GM19043 (cell line): ENCODE measurements at regions not wholly inside any gene's neighbourhood (a gene's known extent, or its start where the extent isn't known, plus 50 kb on each side); places are given as distances from the start of the nearest gene placed in this dataset.

Experiments
- ATAC-seq: cut with Tn5 transposase; IDR thresholded peaks from one replicate; pipeline ENCODE4 v1.9.1; 2021; ENCODE audit warnings: low read depth; ENCODE audit not compliant: unreplicated experiment

DNA sequence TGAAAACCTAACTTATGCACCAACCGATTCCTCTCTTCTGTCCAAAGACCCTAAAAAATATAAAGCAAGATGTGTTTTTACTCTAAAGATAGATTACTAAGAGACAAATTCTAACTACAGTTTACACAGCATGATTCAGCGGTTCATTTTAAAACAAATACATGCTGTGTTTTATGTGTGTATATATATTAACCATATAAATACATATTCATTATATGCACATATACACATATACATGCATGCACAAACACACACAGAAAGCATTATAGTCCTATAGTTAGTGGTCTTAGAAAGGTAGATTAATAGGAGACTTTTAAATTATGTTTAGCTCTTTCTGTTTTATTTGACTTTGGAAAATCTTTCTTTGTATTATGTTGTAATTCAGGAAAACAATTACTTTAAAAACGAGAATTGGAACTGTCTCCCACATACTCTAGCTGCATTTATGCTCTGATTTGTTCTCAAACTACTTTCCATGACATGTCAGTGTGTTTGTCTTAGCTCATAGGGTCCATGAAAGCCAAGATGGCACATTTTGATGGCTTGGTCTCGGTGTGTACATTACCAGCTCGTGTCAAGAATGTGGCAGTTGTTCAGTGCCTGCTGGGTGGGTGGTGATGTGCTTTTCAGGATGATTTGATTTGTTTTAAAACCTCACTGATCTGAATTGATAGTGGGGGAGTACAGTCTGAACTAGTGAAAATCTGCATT is 548.8 kb upstream of the SALL1 start:
- ATAC-seq = no peak

- no peak for ATAC-seq
Observed at GRCh38 chr16:51698647-51699046, 547.6 kb upstream of the SALL1 start.

- ATAC-seq = no peak
Observed at GRCh38 chr16:51697454-51697853, 546.4 kb upstream of the SALL1 start.

DNA sequence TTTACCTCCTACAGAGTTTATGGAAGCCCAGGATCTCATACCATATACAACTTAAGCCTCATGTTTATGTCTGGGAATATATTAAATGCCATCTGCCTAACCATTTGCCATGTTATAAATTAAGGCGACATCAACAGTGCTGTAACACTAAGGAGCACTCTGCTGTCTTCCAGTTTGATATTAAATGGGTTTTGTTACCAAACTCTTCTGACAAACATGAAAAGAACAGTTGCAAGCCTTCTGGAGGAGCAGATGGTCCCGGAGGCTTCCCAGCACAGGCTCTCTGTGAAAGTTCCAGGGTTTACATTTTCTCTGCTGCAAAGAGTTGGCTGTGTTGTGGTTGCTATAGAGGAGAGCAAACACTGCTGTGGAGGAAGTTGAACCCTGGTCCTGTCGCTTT is 545.3 kb upstream of the SALL1 start:
- ATAC-seq = no peak

DNA sequence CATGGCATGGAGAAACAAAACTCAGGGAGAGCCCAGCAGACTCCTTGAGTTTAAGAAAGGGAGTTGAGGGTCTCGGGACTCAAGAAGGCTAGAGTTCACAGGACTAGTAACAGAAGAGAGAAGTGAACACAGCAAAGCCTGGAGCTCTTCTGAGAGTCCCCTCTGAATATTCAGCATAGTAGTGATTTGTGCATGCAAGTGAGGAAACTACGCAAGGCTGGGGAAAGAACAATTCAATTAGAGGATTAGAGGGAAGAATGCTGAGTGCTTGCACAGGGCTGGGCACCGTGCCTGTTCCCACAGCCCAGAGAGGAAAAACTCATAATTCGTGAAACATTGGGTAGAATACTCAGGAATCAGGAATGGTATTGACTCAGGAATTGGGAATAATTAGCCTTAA is 540.0 kb upstream of the SALL1 start:
- ATAC-seq = no peak

- no peak for ATAC-seq
Observed at GRCh38 chr16:51685498-51685897, 534.4 kb upstream of the SALL1 start.

GRCh38 chr16:51683882-51684281 is 532.8 kb upstream of the SALL1 start:
- no peak for ATAC-seq

GRCh38 chr16:51682905-51683304 is 531.8 kb upstream of the SALL1 start:
- no peak for ATAC-seq

DNA sequence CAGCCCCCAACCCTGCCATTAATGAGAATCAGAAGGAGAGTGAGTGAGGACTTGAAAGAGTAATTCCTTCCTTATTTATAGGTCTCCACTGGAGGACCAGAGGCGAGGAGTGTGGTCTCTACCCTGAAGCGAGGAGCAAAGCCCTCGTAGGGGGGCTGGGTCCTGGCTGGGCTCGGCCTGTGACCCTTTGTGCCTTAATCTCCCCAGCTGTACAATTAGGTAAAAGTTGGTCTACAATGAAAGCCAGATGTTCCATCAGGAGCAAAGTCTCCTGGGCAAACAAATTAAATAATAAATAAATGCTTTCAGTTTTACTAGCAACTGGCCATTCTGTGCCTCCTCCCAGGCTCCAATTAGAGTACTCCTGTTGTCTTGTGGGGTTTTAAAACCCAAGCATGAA is 523.5 kb upstream of the SALL1 start:
- no peak for ATAC-seq

GRCh38 chr16:51670527-51670926 is 519.5 kb upstream of the SALL1 start:
- ATAC-seq = no peak

DNA sequence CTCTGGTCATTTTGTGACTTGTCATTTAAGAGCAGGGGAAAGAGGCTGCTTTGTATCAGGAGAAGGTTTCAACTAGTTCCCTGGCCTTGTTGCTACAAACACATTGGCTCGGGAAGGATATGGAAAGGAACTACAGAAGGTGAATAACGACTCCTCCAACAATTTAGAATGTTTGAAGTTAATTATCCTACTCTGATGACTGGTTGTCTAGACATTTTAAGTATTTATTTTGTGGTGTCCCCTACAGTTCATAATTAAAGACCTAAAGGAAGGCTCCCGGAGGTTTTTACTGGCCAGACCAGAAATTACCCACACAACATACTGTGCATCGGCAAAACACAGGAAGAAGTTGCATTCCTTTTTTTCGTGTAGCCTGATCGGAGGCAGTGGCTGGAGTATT is 515.8 kb upstream of the SALL1 start:
- ATAC-seq = no peak

DNA sequence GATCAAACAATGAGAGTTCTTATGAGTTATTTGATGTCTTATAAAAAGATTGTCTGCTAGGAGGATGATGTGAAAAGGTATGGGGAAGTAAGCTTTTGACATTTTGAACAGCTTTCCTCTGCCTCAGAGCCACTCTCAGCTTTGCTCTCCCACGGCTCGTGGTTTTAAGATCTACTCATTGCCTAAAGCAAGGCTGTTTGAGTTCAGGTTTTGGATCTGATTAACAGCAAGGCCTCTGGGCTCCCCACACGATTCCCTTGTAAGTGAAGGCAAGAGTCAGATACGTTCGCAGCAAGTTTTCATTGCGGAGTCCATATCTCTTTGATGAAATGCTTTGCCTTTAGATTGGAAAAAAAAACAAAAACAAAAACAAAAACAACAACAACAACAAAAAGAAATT is 515.0 kb upstream of the SALL1 start:
- ATAC-seq = no peak

DNA sequence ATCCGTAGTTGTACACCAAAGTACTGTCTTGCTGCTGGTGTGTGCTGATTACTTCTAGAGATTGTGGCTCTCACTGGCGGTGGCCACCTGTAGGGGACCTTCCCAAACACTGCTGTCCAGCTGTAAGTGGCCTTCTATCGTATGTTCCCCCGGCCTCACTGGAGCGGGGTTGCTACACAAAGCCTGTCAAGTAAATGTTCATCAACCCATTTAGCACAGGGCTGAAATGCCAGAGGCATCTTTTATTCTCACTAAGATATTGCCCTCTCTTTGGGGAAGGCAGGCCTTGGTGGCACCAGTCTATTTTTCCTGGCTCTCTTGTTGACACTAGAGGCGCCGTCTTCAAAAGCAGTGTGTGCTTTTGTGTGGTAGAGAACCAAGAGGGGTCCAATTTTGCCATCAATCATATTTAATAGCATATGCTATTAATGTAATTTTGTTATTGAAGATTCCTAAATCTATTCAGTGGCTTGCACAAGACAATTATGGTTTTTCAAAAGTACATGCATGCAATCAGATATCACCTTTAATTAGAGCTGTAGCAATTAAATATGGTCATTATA is 514.4 kb upstream of the SALL1 start:
- ATAC-seq = no peak

DNA sequence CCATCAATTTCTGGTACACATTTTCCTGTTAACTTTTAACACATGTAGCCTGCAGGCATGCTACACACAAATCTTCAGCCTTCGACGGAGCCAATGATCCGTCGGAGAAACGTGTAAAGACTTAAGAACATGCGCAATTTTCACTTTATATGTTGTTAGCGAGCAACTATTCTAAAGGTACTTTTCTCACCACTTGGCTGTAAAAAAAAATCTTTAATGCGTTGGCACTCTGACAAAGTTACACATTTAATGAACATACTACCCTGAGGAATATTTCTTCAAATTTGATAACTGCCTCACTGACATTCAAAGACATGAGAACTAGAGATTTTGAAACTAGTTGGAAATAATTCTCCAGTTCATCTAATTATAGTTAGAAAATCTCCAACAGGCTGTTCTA is 507.5 kb upstream of the SALL1 start:
- no peak for ATAC-seq

DNA sequence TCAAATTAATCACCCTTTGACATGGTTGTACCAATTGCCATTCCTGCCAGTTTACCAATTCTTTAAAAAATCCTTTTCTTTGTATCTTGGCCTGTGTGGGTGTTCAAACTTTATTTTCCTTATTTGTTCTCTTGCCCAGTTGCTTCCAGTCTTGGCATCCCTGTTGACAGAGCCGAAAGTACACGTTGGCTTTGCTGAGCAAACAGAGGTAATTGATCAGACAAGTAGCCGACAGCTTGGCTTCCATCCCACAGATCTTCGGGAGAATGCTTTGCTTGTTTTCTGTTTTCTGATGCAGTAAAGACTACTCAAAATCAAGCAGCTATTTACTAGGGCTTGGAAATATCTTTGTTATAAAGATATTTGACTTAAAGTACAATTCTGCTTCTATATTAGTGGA is 506.8 kb upstream of the SALL1 start:
- ATAC-seq = no peak

GRCh38 chr16:51655249-51655648 is 504.2 kb upstream of the SALL1 start:
- ATAC-seq = no peak

DNA sequence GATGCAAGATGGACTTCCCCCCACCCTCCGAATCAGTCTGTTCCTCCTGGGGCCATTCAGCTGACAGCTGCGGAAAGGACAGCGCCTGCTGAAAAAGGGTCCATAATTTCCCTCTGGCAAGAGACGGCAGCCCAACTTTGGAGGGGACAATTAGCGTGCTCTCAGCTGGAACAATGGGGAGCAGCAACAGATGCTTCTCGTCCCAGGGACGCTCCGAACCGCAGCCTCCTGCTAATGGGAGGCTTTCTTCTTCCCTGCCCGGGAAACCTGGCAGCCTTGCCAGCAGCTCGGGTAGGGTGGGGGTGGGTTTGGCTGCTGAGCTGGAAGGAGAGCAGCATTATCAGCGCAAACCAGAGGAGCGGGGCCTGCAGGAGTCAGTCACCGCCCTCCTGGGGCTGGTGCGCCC is 500.0 kb upstream of the SALL1 start:
- no peak for ATAC-seq

GRCh38 chr16:51649631-51650030 is 498.6 kb upstream of the SALL1 start:
- no peak for ATAC-seq

DNA sequence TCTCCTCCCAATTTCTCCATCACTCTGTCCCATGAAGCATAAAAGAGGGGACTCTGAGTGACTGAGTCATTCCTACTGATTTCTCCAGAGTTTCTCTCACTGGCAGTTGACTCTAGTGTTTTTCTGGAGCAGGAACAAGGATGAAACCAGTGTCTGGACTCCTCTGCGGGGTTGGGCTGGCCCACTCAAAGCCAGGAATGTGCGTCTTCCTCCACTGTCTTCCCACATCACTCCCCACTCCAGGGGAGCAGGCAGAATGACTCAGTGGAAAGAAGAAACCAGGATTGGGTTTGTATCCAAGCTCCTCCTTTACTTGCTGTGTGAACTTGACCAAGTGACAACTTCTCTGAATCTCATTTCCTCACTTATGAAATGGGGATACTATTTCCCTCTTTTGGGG is 497.5 kb upstream of the SALL1 start:
- ATAC-seq = no peak

DNA sequence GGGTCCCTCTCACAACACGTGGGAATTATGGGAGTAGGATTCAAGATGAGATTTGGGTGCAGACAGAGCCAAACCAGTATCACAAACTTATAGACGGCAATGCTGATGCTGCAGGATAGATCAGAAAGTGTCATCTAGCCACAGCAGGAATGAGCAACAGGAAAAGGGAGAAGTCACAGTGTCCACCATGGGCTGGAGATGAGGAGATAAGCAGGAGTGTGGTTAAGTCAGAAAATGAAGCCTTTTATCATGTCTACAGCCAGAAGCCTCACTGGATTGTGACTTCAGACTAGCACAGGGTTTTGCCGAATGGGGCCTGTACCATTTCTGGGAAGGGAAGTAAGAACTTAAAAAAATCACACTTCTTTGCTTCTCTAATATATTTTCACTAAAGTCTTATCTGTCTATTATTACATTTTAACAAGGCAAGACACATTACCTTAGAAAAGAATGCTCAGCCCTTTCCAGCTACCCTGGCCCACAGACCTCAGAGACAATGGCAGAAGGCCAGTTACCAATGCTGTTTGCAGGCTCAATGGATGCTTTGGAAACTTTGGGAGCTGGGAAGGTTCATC is 490.2 kb upstream of the SALL1 start:
- no peak for ATAC-seq

DNA sequence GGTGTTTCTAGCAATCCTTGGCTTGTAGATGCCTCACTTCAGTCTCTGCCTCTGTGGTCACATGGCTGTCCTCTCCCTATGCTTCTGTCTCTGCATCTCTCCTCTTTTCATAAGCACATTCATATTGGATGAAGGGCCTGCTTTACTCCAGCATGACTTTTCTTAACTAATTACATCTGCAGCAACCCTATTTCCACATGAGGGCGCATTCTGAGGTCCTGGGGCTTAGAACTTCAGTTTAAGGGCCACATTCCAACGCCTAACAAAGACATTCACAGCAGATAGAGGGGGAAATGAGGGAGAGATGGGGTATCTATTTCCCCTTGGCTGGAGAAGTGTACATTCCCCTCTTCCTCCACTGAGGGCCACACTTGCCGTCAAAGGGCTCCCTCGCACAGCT is 489.1 kb upstream of the SALL1 start:
- no peak for ATAC-seq

DNA sequence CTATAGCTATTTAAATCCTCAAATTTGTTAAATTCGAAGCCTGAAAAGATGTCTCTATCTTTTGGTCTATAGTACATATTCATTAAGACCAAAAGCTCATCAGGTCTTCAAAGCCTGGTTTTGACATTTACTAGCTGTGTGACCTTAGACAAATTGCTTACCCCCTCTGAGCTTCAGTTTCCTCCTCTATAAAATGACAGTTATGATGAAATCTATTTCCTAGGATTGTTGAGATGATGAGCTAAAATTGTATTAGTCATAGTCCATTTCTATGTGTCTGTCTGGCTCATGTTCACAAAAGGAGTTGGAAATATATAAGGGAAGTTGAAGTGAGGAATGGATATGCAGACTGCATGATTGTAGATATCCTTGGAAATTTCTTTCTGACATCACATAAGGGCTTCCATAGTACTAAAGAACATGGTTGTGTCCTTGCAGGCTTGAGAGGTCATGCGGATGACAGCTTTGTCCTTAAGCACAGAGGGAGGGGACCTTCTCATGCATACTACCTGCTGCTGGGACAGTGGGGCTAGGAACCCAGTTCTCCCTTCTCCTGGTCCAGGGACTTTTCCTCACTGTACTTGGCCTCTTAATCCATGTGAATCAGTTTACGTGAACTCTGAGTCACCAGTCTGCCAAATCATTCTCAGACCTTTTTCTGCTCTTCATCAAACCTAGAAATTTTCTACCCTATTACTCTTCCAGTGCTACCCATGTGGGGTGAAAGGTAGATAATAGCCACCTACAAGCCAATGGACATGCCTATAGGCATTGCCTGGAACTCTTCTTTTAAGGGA is 487.5 kb upstream of the SALL1 start:
- no peak for ATAC-seq
